ENCODE measurements at regions not wholly inside any gene's neighbourhood (a gene's known extent, or its start where the extent isn't known, plus 50 kb on each side); places are given as distances from the start of the nearest gene placed in this dataset.

- TF ChIP-seq, protein P1, sequence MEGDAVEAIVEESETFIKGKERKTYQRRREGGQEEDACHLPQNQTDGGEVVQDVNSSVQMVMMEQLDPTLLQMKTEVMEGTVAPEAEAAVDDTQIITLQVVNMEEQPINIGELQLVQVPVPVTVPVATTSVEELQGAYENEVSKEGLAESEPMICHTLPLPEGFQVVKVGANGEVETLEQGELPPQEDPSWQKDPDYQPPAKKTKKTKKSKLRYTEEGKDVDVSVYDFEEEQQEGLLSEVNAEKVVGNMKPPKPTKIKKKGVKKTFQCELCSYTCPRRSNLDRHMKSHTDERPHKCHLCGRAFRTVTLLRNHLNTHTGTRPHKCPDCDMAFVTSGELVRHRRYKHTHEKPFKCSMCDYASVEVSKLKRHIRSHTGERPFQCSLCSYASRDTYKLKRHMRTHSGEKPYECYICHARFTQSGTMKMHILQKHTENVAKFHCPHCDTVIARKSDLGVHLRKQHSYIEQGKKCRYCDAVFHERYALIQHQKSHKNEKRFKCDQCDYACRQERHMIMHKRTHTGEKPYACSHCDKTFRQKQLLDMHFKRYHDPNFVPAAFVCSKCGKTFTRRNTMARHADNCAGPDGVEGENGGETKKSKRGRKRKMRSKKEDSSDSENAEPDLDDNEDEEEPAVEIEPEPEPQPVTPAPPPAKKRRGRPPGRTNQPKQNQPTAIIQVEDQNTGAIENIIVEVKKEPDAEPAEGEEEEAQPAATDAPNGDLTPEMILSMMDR (conservative IDR thresholded peaks at IDR 0.05), result no peak
- TF ChIP-seq ZFX (IDR thresholded peaks at IDR 0.05), result no peak
Observed at GRCh38 chr20:55937283-55937682, 68.0 kb downstream of the CBLN4 start.
